BE2C (cell line): ENCODE measurements at regions not wholly inside any gene's neighbourhood (a gene's known extent, or its start where the extent isn't known, plus 50 kb on each side); places are given as distances from the start of the nearest gene placed in this dataset.

Experiments
- DNase-seq: peaks from one replicate; pipeline ENCODE4 v3.0.0-alpha.2; 2020
- H3K27me3 ChIP-seq: fragments of 250-450 bp; sonication (Bioruptor Pico); 2 replicates; pipeline ENCODE4 v1.5.1; 2020; ENCODE audit warnings: mild to moderate bottlenecking
- H3K36me3 ChIP-seq: fragments of 250-450 bp; sonication (Bioruptor Pico); 2 replicates; pipeline ENCODE4 v1.5.1; 2020; ENCODE audit warnings: mild to moderate bottlenecking
- H3K4me1 ChIP-seq: fragments of 250-450 bp; sonication (Bioruptor Pico); 2 replicates; pipeline ENCODE4 v1.5.1; 2020
- H3K4me3 ChIP-seq: 2 replicates; pipeline ENCODE4 v1.5.1; 2011; ENCODE audit warnings: low read depth, low read length
- H3K9me3 ChIP-seq: fragments of 250-450 bp; sonication (Bioruptor Pico); 2 replicates; pipeline ENCODE4 v1.5.1; 2020
- CTCF ChIP-seq: IDR thresholded peaks from 2 replicates; pipeline ENCODE4 v1.5.1; 2012; ENCODE audit warnings: mild to moderate bottlenecking, low read depth, low read length

GRCh38 chr5:173456181-173456580, 128.0 kb upstream of the STC2 start:
- no peak for TF ChIP-seq CTCF
- Histone ChIP-seq H3K27me3 (no peaks in the 10 kb centered on the region), H3K4me1 (peaks cover 4% of the 10 kb centered on the region; the same call in 1 of the 2 replicates), H3K36me3 (no peaks in the 10 kb centered on the region), H3K9me3 (no peaks in the 10 kb centered on the region), H3K4me3 (no peak overlapping the region)
- DNase-seq = no peak

DNA sequence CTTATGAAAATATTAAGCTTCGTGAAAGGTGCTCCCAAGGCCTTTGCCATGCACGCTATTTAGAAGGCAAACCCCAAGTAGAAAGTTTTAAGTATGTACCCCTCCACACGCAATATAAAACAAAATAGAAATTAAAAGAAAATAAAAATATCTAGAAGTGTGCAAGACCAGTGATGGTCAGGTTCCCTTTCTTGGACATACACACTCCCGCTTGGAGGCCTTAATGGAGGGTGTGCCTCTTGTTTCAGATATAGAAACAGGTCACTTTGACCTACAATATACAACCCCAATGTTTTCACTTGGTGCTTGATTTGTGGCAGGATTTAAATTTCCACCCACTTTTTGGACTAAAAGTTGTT, 127.4 kb upstream of the STC2 start:
- H3K36me3 ChIP-seq = no peaks in the 10 kb centered on the region
- DNase-seq = no peak
- no peaks in the 10 kb centered on the region for H3K9me3 ChIP-seq
- H3K4me1 ChIP-seq = peaks cover 4% of the 10 kb centered on the region; the same call in 1 of the 2 replicates
- H3K4me3 ChIP-seq = no peak overlapping the region
- no peak for TF ChIP-seq CTCF
- H3K27me3 ChIP-seq = no peaks in the 10 kb centered on the region

- Histone ChIP-seq H3K4me3 (no peak overlapping the region), H3K4me1 (peaks cover 4% of the 10 kb centered on the region; the same call in 1 of the 2 replicates), H3K9me3 (no peaks in the 10 kb centered on the region), H3K27me3 (no peaks in the 10 kb centered on the region), H3K36me3 (no peaks in the 10 kb centered on the region)
- DNase-seq = peak; percentile 13
- no peak for TF ChIP-seq CTCF
These were observed 126.8 kb upstream of the STC2 start for GRCh38 chr5:173454736-173455598.

GRCh38 chr5:173454361-173454735, 126.1 kb upstream of the STC2 start:
- Histone ChIP-seq H3K4me3 (no peak overlapping the region), H3K36me3 (no peaks in the 10 kb centered on the region), H3K4me1 (peaks cover 4% of the 10 kb centered on the region; the same call in 1 of the 2 replicates), H3K27me3 (no peaks in the 10 kb centered on the region; the same call in 1 of the 2 replicates), H3K9me3 (no peaks in the 10 kb centered on the region)
- DNase-seq = no peak
- no peak for TF ChIP-seq CTCF

DNA sequence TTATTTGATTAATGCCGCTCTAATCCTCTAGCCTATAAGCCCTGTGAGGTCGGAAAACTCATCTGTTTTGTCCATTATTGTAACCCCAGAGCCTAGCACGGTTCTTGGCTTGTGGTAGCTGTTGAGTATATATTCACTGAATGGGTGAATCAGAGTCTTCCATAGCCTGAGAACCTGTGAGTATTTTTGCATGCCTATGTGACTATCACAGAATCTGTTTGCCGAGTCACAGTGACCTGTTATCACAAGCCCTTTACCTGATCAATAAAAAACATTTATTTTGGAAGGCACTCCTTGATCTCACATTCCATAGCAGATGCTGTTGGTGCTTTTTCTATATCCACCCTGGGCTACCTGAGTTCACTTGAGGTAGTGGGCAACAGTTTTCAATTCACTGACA, 125.0 kb upstream of the STC2 start:
- no peaks in the 10 kb centered on the region for H3K36me3 ChIP-seq
- H3K27me3 ChIP-seq = no peaks in the 10 kb centered on the region; the same call in 1 of the 2 replicates
- H3K4me3 ChIP-seq = no peak overlapping the region
- no peak for DNase-seq
- no peaks in the 10 kb centered on the region for H3K9me3 ChIP-seq
- TF ChIP-seq CTCF = no peak
- peaks cover 4% of the 10 kb centered on the region; the same call in 1 of the 2 replicates for H3K4me1 ChIP-seq

DNA sequence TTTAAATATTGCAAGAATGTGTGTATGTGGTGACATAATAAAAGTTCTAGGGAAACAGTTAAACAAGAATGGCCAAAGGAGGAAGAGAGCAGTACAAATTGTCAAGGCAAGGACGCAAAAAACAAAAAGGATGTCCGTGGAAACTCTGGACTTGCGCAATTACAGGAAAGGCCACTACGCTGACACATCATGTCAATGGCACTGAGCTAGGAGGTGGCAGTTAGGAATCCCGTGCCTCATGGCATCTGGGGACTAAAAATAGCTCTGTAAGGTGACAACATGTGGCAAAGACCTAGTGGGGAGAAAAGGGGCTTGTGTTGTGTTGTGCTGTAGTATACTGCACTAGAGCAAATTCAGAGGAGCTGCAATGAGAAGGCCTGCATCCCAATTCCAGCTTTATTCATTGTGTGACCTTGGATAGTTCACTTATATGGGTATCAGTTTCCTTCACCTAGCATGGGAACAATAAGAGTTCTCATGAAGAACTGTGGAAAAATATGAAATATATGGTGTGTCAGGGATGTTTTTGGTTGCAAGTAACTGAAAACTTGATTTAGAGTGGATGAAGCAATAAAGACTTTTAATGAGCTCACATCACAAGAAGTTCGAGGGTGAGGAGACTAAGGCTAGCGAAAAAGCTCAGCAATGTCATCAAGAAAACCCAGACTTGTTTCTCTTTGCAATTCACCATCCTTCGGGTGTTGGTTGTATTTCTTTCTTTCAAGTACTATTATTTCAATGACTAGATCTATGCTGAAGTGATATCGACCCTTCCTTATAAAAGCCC, 124.1 kb upstream of the STC2 start:
- no peak for TF ChIP-seq CTCF
- DNase-seq = no peak
- H3K4me1 ChIP-seq = peaks cover 4% of the 10 kb centered on the region; the same call in 1 of the 2 replicates
- H3K27me3 ChIP-seq = no peaks in the 10 kb centered on the region; the same call in 1 of the 2 replicates
- H3K36me3 ChIP-seq = no peaks in the 10 kb centered on the region
- no peak overlapping the region for H3K4me3 ChIP-seq
- no peaks in the 10 kb centered on the region for H3K9me3 ChIP-seq
